NCI-H1417 (cell line): ENCODE measurements at regions not wholly inside any gene's neighbourhood (a gene's known extent, or its start where the extent isn't known, plus 50 kb on each side); places are given as distances from the start of the nearest gene placed in this dataset.

Experiments used
- DNase-seq, 3 experiments: peaks; one replicate each; lab custom pipeline; 2025; lab: John Stamatoyannopoulos, UW

DNA sequence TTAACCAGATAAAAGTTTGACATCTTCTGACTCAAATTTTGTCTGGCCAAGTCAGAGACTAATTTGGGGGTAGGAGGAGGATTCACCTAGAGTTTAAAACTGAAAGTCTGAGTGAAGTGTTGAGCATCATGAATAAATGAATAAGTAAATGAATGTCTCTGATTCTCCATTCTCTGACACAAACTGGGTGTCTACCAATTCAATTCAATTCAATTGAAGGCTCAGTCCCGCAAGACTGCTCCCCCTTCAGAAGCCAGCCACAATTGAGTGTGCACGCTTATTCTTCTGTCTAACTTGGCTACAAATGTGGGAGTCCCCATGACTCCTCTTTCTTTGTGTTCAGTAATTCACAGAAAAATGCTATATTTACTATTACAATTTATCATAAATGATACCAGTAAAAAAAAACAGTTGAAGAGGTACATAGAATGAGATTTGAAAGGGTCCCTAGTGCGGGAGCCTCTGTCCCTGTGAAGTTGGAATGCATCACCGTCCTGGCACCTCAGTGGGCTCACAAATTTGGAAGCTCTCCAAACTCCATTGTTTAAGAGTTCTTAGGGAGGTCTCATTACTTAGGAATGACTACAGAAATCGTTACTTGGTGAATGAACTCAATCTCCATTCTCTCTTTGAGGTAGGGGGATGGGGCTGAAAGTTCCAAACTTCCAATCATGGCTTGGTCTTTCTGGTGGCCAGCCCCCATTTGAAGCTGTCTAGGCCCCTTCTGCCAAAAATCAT lies 243.7 kb upstream of the PHYHIPL start:
- no peak for DNase-seq

DNA sequence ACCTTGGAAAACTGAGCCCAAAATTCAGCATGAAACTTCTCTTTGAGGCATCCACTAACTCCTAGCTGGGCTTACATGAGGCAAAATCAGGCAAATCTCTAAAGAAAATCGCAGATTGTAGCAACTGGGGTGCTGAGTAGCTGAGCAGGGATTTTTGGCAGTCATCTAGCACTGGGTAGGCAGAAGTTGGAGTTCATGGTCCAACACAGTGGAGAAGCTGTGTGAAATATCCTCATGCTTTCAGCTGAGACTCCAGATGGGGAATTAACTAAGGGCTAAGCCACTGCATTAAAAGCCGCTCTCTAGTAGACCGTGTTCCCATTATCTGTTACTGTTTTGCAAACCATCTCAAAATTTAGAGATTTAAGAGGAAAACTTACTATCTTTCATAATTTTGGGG lies 240.1 kb upstream of the PHYHIPL start:
- no peak for DNase-seq

DNA sequence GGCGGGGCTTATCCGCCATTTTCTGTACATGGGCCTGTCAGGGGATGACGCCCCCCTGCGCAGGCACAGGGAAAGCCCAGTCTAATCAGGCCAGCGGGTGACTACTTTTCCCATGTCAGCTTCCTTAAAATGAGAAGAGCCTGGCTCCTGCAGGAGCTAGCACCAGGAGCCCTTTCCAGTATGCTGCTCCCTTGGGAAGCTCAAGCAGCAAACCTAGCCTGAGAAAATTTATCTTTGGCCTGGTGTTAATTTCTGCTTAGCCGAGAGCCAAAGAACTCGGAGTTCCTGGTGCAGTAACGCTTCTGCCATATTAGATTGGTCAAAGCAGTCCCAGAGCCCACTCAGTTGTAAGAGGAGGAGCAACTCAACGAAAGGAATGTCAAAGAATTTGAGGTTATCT lies 239.0 kb upstream of the PHYHIPL start:
- DNase-seq = no peak

DNA sequence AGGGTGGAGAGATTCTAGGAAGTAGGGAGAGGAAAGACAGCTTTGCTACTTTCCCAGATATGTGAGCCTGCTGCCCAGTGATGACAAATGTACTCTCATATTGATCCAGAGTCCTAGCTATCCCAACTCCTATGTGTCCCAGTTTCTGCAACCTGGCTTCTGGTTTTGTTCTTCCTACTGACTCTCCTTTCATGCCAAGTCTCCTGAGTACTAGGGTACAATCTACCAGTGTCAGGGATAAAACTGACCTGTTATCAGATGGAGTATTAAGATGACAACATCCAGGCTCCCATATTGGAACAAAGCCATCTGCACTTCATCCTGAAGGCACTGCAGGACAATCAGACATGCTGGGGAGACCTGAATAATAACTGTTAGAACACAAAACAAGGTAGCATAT lies 233.7 kb upstream of the PHYHIPL start:
- DNase-seq = peak in 2 of 3 experiments; percentile 18 to 69

DNA sequence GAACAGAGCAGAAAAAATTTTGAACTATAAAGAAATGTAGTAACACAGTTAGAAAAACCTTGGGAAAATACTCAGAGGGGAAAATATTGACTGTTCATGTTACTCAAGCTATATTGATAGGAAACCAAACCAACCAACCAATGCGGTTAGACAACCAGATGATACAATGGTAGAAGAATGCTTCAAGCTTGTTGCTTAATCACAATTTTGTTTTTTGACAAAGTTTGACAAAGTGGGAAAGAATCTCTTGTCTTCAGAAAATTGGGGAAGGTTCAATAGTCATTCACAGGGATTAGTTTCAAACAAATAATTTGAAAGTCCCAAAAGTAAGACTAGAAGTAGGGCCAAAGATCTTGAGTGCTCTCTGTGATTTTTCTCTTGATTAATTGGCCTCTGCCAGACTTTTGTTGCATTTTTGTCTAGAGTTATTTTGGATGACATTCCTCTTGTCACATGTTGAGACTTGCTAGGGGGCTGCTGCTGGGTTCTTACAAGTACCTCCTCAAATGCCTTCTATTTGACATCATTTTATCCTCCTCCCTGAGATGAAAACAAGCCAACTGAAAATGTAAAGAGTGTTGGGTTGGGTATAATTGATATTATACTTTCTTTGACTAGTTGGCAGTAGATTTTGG lies 233.1 kb upstream of the PHYHIPL start:
- no peak for DNase-seq

DNA sequence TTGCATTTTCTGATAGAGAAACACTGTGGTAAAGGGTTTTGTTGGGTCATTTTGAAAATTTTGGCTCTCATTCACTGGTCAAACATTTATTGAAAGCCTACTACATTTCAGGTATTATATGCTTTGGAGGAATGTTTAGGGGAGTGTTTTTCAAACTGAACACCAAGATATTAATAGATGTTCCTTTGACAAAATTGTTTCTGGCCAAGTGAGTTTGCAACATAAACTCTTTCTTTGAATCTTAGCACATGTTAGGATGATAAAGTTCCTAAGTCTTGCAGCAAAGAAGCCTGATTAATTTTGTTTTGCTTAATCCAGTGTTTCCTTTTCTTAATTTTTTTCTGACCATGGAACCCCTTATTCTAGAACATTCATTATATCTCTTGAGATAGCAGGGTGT lies 232.5 kb upstream of the PHYHIPL start:
- DNase-seq = no peak

DNA sequence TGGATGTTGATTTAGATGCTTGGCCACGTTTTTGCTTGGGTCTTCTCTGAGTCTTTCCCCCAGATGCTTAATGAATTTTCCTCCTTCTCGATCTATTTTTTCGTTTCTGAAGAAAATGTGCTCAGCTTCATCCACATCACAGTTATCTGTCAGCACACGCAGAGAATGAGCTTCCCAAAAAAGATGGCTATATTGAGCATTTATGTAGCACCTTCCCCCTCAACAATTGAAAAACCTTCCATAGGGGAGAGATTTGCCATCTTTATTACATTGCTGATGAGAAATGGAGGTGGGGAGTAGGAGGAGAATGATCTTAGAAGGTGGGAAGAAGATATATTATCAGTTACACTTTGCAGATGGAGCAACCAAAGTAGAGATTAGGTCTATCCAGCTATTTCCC lies 228.1 kb upstream of the PHYHIPL start:
- DNase-seq = no peak

DNA sequence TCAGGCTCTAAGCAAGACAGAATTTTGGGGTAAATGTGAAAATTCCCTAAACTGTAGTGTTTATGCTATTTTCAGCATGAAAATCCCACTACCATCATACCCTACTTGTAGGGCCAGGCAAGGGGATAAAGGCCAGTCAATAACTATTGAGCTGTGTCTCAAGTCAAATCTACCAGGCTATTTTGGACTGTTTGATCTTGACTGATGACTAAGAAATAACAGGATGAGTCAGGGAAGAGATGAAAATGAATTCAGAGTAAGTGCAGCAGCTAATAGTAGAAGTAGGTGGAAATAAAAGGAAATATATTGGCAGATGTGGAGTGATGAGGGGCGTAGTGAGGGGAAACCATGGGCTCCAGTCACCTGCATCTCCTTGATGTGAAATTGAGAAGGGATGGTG lies 225.8 kb upstream of the PHYHIPL start:
- DNase-seq = no peak

DNA sequence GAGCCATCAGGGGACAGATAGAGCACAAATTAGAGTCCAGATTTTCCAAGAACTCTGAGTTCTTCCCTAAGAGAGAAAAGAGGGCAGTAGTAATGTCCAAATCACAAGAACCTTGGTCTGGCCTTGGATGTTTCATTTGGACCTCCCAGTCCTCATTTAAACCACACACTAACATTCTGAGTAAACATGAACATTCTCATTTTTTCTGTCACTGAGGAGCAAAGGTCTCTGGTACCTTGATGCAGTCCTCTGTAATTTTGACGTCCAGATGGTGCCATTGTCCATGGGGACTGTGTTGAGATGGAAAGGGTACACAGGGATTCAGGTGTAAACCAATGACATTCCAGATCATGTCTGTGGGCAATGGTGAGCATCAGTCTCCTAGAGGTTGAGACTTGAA lies 225.4 kb upstream of the PHYHIPL start:
- DNase-seq = no peak

DNA sequence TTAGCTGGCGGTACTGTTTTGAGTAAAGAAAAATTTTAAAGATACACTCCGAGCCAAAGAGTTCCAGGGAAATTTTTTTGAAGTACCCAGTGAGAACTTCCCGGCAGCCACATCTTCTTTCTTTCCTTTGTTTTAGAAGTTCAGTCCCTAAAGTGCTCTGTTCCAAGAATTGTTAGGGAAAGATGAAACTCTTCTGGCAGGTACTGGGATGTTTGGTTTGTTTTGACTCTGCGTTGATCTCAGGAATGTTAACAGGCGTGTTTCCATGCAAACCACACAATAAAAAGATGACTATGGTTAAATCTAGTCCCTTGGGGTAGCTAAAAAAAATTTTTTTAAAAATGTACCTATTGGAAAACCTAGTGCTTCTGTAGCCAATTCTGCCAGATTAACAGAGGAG lies 224.7 kb upstream of the PHYHIPL start:
- DNase-seq = no peak

DNA sequence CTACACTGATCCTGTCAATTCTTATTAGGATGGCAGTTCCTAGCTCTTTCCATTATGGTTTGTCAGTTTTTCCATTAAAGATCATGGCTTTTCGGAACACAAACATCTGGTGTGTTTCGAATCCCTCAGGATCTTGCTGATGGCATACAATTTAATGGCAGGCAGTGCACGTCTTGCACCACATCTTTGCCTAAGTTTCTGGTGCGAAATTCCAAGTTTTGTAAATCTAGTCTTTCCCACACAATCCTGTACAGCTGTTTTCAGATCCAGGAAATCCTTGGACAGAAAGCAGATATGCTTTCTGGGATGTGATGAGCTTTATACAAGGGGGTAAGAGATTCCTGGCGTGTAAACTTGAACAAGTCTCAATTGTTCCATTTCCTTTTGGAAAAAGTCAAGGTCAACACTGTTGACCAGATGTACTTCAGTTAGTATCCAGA lies 224.3 kb upstream of the PHYHIPL start:
- no peak for DNase-seq

DNA sequence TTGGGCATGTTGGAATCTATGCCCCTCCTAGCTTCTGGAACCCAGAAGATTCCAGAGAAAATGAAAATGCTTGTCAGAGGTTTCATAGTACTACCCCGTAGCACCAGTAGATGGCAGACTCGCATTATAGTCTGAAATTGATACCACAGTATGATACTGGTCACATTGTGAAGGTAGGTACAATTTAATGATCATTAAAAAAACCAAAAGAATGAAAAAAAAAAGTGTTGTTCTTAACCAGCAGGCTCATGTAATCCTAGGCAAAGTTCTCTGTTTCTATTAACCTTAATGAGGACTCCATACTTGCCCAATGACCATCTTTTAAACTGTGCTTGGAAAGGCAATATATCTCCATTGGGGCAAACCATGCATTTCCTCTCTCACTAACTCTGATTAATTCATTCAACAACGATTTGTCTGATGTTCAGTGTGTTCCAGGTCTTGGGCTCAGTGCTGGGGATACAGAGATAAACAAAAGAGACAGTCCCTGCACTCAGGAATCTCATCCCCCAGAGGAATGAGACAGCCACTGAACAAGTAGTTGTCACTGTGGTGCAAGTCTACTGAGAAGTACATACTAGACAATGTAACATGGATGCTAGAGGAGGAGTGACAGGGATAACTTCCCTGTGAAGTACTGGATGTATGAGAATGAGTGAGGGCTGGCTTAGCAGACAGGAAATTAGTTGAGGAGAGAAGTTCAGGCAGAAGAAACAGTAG lies 223.5 kb upstream of the PHYHIPL start:
- peak; percentile 24 to 70 (median 37) for DNase-seq

DNA sequence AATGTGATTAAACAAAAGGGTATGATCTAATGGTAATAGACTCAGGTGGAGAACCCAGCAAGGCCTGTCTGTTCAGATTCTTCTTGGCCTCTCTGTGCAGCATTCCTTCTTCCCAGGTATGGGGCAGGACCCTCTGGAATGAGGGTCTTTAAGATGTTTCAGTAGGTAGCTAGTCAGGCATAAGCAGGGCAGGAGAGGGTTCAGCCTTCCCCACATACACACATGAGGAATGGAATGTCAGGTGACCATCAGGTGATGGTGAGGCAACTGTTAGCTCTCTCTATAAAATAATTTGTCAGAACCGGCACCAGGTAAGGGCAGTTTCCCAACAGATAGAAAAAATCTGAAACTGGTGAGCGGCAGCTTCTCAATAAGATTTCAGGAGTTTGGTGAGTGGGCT lies 222.3 kb upstream of the PHYHIPL start:
- DNase-seq = no peak

DNA sequence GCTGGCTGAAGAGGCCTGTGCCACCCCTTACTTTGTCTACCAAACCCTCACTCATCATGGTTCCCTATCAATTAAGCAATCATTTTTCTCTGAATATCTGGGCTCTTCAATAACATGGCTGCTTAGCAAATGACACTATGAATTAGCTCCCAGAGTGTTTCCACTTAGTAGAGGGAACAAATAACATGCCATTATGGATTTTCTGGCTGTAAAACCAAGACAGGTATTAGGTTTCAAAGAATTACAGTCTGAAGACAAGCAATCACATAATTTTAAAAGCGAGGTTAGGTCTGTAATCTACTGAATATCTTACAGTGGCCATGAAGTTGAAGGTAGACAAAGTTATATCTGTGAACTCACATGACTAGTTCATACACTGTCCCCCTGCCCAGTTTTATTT lies 220.8 kb upstream of the PHYHIPL start:
- DNase-seq = peak in 2 of 3 experiments; percentile 12 to 62

DNA sequence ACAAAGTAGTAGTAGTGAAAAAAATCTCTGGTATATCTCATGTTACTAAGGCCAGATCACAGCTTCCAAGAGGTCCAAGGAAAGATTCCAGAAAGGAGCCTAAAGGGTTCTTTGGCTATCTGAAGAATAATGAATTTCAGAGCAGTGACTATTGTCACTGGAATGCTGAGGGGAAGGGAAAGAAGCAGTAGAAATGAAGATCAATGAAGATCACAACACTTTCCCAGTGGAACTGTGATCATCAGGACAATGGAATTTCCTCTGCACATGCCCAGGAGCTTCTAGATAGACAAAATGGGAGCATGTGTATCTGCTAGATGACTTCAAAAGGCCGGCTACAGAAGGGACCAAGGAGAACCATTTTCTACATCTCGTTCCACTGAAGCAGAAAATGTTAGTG lies 219.5 kb upstream of the PHYHIPL start:
- DNase-seq = no peak

DNA sequence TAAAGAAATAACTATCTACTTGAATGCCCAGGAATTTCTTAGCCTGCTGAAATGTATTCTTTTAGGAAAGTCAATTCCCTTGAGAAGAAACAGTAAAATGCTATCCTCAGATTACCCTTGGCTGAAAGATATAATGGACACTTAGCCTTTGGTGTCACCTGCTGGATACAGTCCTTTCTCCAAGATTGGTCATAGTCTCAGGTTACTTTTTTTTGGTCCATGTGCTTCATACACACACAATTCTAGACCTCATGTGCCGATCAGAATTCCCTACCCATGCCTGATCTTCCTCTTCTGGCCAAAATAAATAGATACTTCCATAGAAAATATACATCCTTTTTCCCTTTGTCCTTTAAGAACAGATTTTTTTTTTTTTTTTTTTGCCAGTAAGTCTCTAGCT lies 218.9 kb upstream of the PHYHIPL start:
- DNase-seq = no peak

DNA sequence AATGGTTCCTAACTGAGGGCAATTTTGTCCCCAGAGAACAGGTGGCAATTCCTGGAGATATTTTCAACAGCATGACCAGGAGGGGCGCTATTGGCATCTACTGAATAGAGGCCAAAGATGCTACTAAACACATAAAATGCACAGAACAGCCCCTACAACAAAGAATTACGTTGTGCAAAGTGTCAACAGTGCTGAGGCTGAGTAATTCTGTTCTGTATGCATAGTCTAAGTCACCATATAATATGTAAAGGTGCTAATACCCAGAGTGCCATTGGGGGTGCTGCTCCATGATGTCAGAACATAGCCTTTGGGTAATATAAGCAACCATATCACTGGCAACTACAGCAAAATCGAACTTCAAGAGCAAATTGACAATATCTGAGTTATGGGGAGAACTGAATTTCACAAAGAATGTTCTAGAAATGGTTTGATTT lies 213.3 kb upstream of the PHYHIPL start:
- DNase-seq = no peak

DNA sequence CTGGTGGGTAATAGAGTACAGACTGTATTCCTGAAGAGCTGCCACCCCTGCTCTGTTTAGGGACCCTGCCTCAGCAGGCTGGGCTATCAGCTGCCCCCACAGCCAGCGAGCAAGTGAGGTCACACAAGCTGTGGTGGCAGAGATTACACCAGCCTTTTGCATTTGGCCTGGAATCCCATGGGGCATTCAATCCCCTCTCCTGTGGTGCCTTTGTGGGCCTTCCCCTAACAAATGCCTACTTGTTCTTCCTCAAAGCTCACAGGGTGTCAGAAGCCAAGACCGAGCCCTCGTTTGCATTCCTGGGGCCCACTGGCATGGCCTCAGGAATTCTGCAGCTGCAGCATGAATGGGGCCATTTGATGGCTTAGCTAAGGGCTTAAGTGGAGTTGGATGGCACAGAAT lies 212.7 kb upstream of the PHYHIPL start:
- DNase-seq = no peak

DNA sequence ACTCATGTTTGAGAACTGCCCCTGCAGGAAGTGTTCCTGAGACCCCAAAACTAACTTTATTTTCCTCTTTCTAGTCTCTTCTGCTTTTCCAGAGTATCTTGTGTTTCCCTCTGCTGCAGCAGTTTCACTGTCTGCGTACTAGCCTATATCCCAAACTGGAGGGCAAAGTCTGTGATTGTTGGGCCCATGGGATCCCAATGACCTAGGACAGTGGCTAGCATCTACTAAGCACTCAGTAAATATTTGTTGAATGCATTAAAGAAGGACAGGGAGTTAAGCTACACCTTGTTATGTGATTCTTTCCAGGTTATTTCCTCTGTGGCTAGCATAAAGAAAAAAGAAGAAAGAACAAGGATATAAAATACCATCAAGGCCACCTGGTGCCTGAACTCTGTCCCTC lies 210.6 kb upstream of the PHYHIPL start:
- DNase-seq = no peak

DNA sequence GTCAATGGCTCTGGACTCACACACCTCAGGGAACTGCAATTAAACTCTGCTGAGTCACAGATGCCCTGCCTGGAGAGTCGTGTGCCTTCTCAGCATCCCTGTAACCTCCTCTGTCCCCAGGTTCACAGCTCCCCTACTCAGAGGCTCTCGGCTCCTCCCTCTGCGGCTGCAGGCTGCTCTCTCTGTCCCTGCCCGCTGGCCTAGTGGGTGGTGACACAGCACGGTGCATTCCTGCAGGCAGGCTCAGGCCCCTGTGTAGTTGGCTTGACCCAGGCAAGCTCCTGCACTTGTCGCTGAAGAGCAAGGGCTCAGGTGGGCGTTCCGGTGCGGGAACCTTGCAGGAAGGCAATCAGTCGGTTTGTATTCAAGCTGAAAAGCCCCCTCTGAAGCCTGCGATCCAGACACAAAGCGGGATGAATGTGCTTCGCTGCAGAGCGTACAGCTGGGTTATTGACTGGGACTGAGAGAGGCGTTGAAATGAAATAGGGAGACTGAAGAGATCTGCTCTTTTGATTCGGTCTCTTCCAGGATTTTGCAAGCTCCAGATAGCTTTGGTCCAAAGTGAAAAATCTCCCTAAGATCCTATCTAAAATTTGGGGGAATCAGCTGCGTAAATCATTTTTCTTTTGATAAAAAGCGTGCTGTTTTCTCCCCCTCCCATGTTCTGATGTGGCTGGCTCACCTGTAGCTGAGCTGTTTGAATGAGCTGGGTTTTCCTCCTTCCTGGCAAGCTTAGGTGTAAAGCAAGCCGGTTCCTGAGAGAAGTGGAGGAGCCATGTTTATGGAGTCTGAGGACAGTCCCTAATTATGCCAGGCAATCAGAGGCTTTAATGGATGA lies 208.7 kb upstream of the PHYHIPL start:
- peak; percentile 38 to 91 (median 78) for DNase-seq

DNA sequence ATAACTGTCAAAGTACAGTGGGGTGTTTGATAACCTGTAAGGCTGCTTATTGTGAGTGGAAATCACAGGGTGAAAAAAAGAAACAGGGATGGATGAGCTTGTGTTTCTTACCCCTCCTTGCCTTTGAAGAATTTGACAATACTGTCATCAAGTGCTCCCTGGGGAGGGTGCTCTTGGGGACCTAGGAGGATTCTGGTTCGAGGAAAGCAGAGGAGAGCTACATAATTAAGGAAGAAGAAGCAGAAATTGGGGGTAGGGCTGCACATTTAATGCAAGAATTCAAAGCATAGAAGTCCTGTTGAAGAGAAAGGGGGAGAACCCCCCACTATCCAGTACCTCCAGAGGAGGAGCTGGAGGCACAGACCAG lies 208.1 kb upstream of the PHYHIPL start:
- peak in 1 of 3 experiments; percentile 38 for DNase-seq

DNA sequence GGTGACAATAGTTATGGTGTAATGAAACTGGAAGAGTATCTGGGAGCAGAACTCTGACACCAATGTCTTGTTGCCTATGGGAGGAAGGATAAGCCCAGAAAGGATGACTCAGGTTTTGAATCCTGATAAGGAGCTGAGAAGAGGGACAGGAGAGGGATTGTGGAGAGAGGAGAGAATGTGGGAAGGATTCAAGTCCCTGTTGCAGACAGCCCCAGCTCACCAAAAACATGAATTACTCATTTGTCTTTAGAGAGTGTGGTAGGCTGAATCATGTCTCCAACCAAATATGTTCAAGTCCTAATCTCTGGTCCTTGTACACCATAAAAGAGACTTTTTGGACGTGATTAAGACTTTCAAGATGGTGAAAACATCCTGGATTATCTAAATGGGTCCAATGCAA lies 206.9 kb upstream of the PHYHIPL start:
- no peak for DNase-seq
